A549 (cell line): ENCODE measurements at regions not wholly inside any gene's neighbourhood (a gene's known extent, or its start where the extent isn't known, plus 50 kb on each side); places are given as distances from the start of the nearest gene placed in this dataset.

ENCODE experiments used
- ATAC-seq, 2 experiments: fragments of 200-7000 bp in 1 of 2; fragments of >200 bp in 1 of 2; cut with Nextera tagmentation in 1 of 2; cut with Tn5 transposase in 1 of 2; 3 replicates each; pipeline versions ENCODE4 v1.8.0 to v1.9.1; 2018 to 2020; ENCODE audit warnings: mild to moderate bottlenecking in 1 of 2, moderate library complexity in 1 of 2
- CTCF ChIA-PET: fragments of 300-600 bp; sonication (Branson Sonifier 250); formaldehyde crosslinking; extraction: SDS; loops from one replicate; lab custom pipeline; 2021; ENCODE audit warnings: antibody characterized with exemption, inconsistent platforms; lab: Yijun Ruan, JAX
- POLR2A ChIA-PET: fragments of 350-600 bp; formaldehyde crosslinking; extraction: SDS; loops from one replicate; lab custom pipeline; 2021; ENCODE audit warnings: antibody characterized with exemption, inconsistent platforms; lab: Yijun Ruan, JAX
- DNase-seq, 2 experiments: peaks; one replicate each; pipeline versions ENCODE4 v3.0.0 to v3.0.0-alpha.2; 2011 to 2016; ENCODE audit warnings: low read depth in 1 of 2, low spot score in 1 of 2
- FAIRE-seq: peaks from 2 replicates; lab custom pipeline; 2011; peaks lifted over from hg19 to GRCh38; lab: Jason Lieb, UNC
- H3K27ac ChIP-seq, 2 experiments: fragments of >200 bp; sonication (Bioruptor Twin); formaldehyde crosslinking; 3 replicates each; pipeline ENCODE4 v1.5.1; 2016 to 2017
- H3K4me1 ChIP-seq: fragments of >200 bp; sonication (Bioruptor Twin); formaldehyde crosslinking; 3 replicates; pipeline ENCODE4 v1.6.1; 2016
- H3K4me2 ChIP-seq: fragments of >200 bp; sonication (Bioruptor Twin); formaldehyde crosslinking; 3 replicates; pipeline ENCODE4 v1.6.1; 2016
- H3K4me3 ChIP-seq: fragments of >200 bp; sonication (Bioruptor Twin); formaldehyde crosslinking; 3 replicates; pipeline ENCODE4 v1.5.1; 2016
- H3K9me3 ChIP-seq: fragments of >200 bp; sonication (Bioruptor Twin); formaldehyde crosslinking; 3 replicates; pipeline ENCODE4 v1.6.1; 2016
- ATOH8 ChIP-seq: fragments of 250-450 bp; sonication (Bioruptor Pico); IDR thresholded peaks from 2 replicates; pipeline ENCODE4 v1.5.0; 2020; ENCODE audit warnings: low read depth, mild to moderate bottlenecking, moderate library complexity
- BCL3 ChIP-seq: fragments of >200 bp; sonication (Bioruptor Twin); formaldehyde crosslinking; IDR thresholded peaks from 3 replicates; pipeline ENCODE4 v1.6.1; 2016
- BHLHE40 ChIP-seq: IDR thresholded peaks from 2 replicates; pipeline ENCODE4 v1.6.1; 2012; ENCODE audit warnings: low read depth, low read length, inconsistent platforms
- CBX2 ChIP-seq: fragments of 200-600 bp; sonication (generic); IDR thresholded peaks from 2 replicates; pipeline ENCODE4 v1.6.1; 2016; ENCODE audit warnings: low read depth, mild to moderate bottlenecking, borderline replicate concordance
- CTCF ChIP-seq: fragments of >200 bp; sonication (Bioruptor Twin); formaldehyde crosslinking; IDR thresholded peaks from 3 replicates; pipeline ENCODE4 v1.5.1; 2016
- EP300 ChIP-seq, 2 experiments: fragments of >200 bp; sonication (Bioruptor Twin); formaldehyde crosslinking; IDR thresholded peaks; 2 replicates in 1 of 2; 3 replicates in 1 of 2; pipeline ENCODE4 v1.6.1; 2016 to 2017
- HDAC2 ChIP-seq: fragments of 200-600 bp; sonication (generic); IDR thresholded peaks from 2 replicates; pipeline ENCODE4 v1.6.1; 2016
- HEYL ChIP-seq: fragments of 250-450 bp; sonication (Bioruptor Pico); IDR thresholded peaks from 2 replicates; pipeline ENCODE4 v1.8.0; 2021; ENCODE audit warnings: mild to moderate bottlenecking, moderate library complexity
- HOXB5 ChIP-seq: fragments of 250-450 bp; sonication (Bioruptor Pico); IDR thresholded peaks from 2 replicates; pipeline ENCODE4 v1.5.0; 2020; ENCODE audit warnings: mild to moderate bottlenecking, moderate library complexity
- JUNB ChIP-seq: fragments of >200 bp; sonication (Bioruptor Twin); formaldehyde crosslinking; IDR thresholded peaks from 2 replicates; pipeline ENCODE4 v1.6.1; 2016
- KDM1A ChIP-seq: fragments of 200-600 bp; sonication (generic); IDR thresholded peaks from 2 replicates; pipeline ENCODE4 v1.6.1; 2016; ENCODE audit warnings: low read depth, mild to moderate bottlenecking
- MAFK ChIP-seq: fragments of 450-650 bp; IDR thresholded peaks from 2 replicates; pipeline ENCODE4 v1.6.1; 2014; ENCODE audit not compliant: partially characterized antibody
- MYC ChIP-seq: IDR thresholded peaks from 2 replicates; pipeline ENCODE4 v1.6.1; 2012; ENCODE audit warnings: mild to moderate bottlenecking, inconsistent platforms, low read length, improper control_type of control experiment, borderline replicate concordance
- NFE2L2 ChIP-seq: fragments of 150-350 bp; conservative IDR thresholded peaks from 2 replicates; pipeline ENCODE4 v1.6.1; 2014; ENCODE audit warnings: low read length
- NPAS2 ChIP-seq: fragments of 250-450 bp; sonication (Bioruptor Pico); IDR thresholded peaks from 2 replicates; pipeline ENCODE4 v1.8.0; 2022; ENCODE audit warnings: mild to moderate bottlenecking, moderate library complexity, borderline replicate concordance
- PHF8 ChIP-seq: fragments of 200-600 bp; sonication (generic); IDR thresholded peaks from 2 replicates; pipeline ENCODE4 v1.6.1; 2016; ENCODE audit warnings: low read depth, mild to moderate bottlenecking, antibody characterized with exemption, moderate library complexity, borderline replicate concordance
- POLR2A ChIP-seq: IDR thresholded peaks from 2 replicates; pipeline ENCODE4 v1.6.1; 2012; ENCODE audit warnings: mild to moderate bottlenecking, low read length
- RFX5 ChIP-seq: fragments of 450-650 bp; IDR thresholded peaks from 2 replicates; pipeline ENCODE4 v1.7.1; 2014; ENCODE audit warnings: antibody characterized with exemption, mild to moderate bottlenecking, moderate library complexity
- RNF2 ChIP-seq: fragments of 200-600 bp; sonication (generic); IDR thresholded peaks from 2 replicates; pipeline ENCODE4 v1.6.1; 2016; ENCODE audit warnings: low read depth, mild to moderate bottlenecking, antibody characterized with exemption, moderate library complexity, borderline replicate concordance
- SMC3 ChIP-seq: fragments of >200 bp; sonication (Bioruptor Twin); formaldehyde crosslinking; IDR thresholded peaks from 3 replicates; pipeline ENCODE4 v1.6.1; 2018; ENCODE audit warnings: inconsistent platforms
- SREBF2 ChIP-seq: fragments of 450-650 bp; IDR thresholded peaks from 2 replicates; pipeline ENCODE4 v1.6.1; 2014; ENCODE audit warnings: mild to moderate bottlenecking, moderate library complexity
- TFCP2L1 ChIP-seq: fragments of 250-450 bp; sonication (Bioruptor Pico); IDR thresholded peaks from 2 replicates; pipeline ENCODE4 v1.5.0; 2021; ENCODE audit warnings: mild to moderate bottlenecking
- ZSCAN20 ChIP-seq: fragments of 250-450 bp; sonication (Bioruptor Pico); IDR thresholded peaks from 2 replicates; pipeline ENCODE4 v1.8.0; 2022; ENCODE audit warnings: mild to moderate bottlenecking, moderate library complexity
- WGBS: methylation state at CpG from one replicate; pipeline ENCODE4 v1.1.6; 2017; ENCODE audit errors: missing lambda C conversion rate; 5-methylcytosine and 5-hydroxymethylcytosine counted together
- TF ChIP-seq, protein P1 (sequence below): fragments of 150-350 bp; IDR thresholded peaks from 2 replicates; pipeline ENCODE4 v1.6.1; 2014; ENCODE audit warnings: low read depth, mild to moderate bottlenecking, low read length
- TF ChIP-seq, protein P2 (sequence below): IDR thresholded peaks from 2 replicates; pipeline ENCODE4 v1.6.1; 2012

- no peak for FAIRE-seq
- no peak for ATAC-seq
- Histone ChIP-seq H3K4me1 (0 out of 3 replicates have a peak, but pooled peaks cover 7% of the 10 kb centered on the region), H3K27ac (no peak overlapping the region), H3K4me3 (no peak overlapping the region), H3K9me3 (no peaks in the 10 kb centered on the region), H3K4me2 (no peak overlapping the region)
- 47% methylated on average over 9 of the region's 9 CpGs for WGBS
- ChIA-PET CTCF (no interaction called here), POLR2A (no interaction called here)
- no peak for DNase-seq
- TF ChIP-seq ZSCAN20 (no peak), NPAS2 (no peak), KDM1A (no peak), MYC (no peak), CTCF (no peak), NFE2L2 (no peak), CBX2 (no peak), PHF8 (no peak), TFCP2L1 (no peak), HOXB5 (CRISPR knock-in tag) (no peak), JUNB (no peak)
- TF ChIP-seq, protein P1, sequence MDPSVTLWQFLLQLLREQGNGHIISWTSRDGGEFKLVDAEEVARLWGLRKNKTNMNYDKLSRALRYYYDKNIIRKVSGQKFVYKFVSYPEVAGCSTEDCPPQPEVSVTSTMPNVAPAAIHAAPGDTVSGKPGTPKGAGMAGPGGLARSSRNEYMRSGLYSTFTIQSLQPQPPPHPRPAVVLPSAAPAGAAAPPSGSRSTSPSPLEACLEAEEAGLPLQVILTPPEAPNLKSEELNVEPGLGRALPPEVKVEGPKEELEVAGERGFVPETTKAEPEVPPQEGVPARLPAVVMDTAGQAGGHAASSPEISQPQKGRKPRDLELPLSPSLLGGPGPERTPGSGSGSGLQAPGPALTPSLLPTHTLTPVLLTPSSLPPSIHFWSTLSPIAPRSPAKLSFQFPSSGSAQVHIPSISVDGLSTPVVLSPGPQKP, result no peak
Observed at GRCh38 chr6:54614499-54615195, 231.9 kb upstream of the FAM83B start.

GRCh38 chr6:54617730-54618129, 228.8 kb upstream of the FAM83B start:
- H3K4me2 ChIP-seq, result 0 out of 3 replicates have a peak overlapping the region, but pooled peaks have one; percentile 32
- ChIA-PET POLR2A (no interaction called here), CTCF (no interaction called here)
- FAIRE-seq (no peak), ATAC-seq (no peak), DNase-seq (peak in 1 of 2 experiments; percentile 9)
- H3K9me3 ChIP-seq, result no peaks in the 10 kb centered on the region
- 0% methylated on average over 1 of the region's 1 CpG for WGBS
- H3K27ac ChIP-seq, result no peak overlapping the region
- H3K4me3 ChIP-seq, result no peak overlapping the region
- H3K4me1 ChIP-seq, result 0 out of 3 replicates have a peak, but pooled peaks cover 7% of the 10 kb centered on the region
- TF ChIP-seq PHF8, result no peak

DNA sequence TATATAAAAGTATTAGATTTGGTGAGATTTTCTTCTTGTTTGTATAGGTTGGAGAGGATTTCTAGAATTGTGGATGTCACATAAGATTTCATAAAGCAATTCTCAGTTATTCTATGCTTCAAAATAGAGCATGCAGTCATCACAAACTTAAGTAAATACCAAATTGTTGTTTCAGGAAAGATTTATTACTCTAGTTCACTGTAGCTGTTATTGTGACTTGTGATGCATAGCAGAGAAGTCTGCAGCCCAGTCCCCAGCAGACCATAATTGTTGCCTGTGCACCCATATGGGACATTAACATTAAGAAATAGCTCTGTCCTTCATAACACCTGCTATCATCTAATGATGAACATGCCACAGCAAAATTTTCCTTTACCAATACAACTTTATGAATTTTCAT, 228.0 kb upstream of the FAM83B start:
- CTCF ChIA-PET, result no interaction called here
- no peak overlapping the region for H3K27ac ChIP-seq
- no peak overlapping the region for H3K4me2 ChIP-seq
- no peaks in the 10 kb centered on the region for H3K9me3 ChIP-seq
- 0 out of 3 replicates have a peak, but pooled peaks cover 7% of the 10 kb centered on the region for H3K4me1 ChIP-seq
- no peak for TF ChIP-seq CTCF
- no peak for TF ChIP-seq RFX5
- TF ChIP-seq SREBF2, result no peak
- TF ChIP-seq MAFK, result no peak
- TF ChIP-seq HDAC2, result no peak
- TF ChIP-seq NFE2L2, result no peak
- TF ChIP-seq ZSCAN20, result no peak
- no peak for TF ChIP-seq SMC3
- no peak for TF ChIP-seq EP300 (IDR thresholded peaks at IDR 0.05)
- no peak for TF ChIP-seq ATOH8
- TF ChIP-seq HEYL (CRISPR knock-in tag), result no peak
- TF ChIP-seq POLR2A, result no peak
- TF ChIP-seq BHLHE40, result no peak
- no peak for TF ChIP-seq RNF2
- TF ChIP-seq, protein P2, sequence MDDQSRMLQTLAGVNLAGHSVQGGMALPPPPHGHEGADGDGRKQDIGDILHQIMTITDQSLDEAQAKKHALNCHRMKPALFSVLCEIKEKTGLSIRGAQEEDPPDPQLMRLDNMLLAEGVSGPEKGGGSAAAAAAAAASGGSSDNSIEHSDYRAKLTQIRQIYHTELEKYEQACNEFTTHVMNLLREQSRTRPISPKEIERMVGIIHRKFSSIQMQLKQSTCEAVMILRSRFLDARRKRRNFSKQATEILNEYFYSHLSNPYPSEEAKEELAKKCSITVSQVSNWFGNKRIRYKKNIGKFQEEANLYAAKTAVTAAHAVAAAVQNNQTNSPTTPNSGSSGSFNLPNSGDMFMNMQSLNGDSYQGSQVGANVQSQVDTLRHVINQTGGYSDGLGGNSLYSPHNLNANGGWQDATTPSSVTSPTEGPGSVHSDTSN, result no peak
- no peak for TF ChIP-seq JUNB
- no peak for TF ChIP-seq CBX2
- no peak for TF ChIP-seq BCL3
- TF ChIP-seq, all 56 proteins: peak for 0
- POLR2A ChIA-PET, result no interaction called here
- no peak overlapping the region for H3K4me3 ChIP-seq
- no peak for DNase-seq
- no peak for ATAC-seq
- no peak for FAIRE-seq
